NOMO-1 (cell line): ENCODE measurements at regions not wholly inside any gene's neighbourhood (a gene's known extent, or its start where the extent isn't known, plus 50 kb on each side); places are given as distances from the start of the nearest gene placed in this dataset.
"Not testable (repeated sequence)": the region's sequence is repeated elsewhere in the genome, so short reads cannot be mapped to it uniquely, and the experiment has no call there.

Experiments used
- DNase-seq, 2 experiments: peaks; one replicate each; lab custom pipeline; 2025; ENCODE audit not compliant: unreplicated experiment in 2 of 2; lab: John Stamatoyannopoulos, UW

- DNase-seq, result no peak
These were observed 92.2 kb upstream of the H2AZ1 start for GRCh38 chr4:100042235-100042634.

DNA sequence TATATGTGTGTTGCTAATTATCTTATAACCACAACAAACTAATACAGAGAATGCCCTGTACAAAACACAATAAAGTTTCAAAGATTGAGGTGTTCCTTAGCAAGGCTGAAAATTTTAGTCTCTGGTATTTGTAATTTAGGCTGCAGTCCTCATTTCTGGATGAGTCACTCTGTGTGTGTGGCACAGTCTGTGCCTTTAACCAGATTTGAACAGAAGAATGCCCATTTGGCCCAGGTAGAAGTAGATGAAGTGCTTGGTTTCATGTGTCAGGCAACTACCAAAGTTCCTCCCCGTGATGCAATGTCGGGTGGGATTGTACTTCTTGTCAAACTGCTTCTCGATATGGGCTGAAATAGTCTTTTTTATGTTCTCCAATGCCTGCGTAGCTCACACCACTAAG is 91.6 kb upstream of the H2AZ1 start:
- no peak for DNase-seq

GRCh38 chr4:100034023-100034664 is 84.1 kb upstream of the H2AZ1 start:
- no peak for DNase-seq

- no peak for DNase-seq
These were observed 76.0 kb upstream of the H2AZ1 start for GRCh38 chr4:100026066-100026465.

GRCh38 chr4:100023800-100024199 is 73.7 kb upstream of the H2AZ1 start:
- DNase-seq, result no peak

DNA sequence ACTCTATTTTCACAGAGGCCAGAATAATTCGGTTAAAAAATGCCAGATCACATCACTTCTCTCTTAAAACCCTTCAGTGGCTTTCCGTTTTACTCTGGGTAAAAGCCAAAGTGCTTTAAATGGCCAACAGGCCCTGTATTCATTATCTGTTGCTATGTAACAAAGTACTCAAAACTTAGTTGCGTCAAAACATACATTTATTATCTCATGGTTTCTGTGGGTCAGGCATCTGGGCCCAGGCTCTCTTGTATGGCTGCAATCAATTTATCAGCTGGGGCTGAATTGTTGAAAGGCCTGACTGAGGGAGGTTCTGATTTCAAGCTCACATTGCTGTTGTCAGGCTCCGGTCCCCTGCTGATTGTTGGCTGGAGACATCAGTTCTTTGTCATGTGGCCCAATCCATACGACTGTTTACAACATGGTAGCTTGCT is 72.7 kb upstream of the H2AZ1 start:
- no peak for DNase-seq

DNA sequence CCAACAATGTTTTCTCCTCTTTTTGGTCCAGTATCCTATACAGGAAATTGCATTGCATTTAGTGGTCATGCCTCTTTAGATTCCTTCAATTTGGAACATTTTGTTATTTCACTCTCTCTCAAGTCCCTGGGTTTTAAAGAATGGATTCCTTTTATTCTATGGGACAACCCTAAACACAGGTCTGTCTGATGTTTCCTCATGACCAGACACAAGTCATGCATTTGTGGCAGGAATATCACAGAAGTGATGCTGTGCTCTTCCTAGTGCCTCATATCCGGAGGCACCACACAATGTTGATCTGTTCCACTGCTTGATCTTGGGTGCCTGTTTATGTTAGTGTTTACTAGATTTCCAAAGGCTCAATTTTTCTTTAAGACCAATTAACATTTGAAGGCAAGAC is 69.7 kb upstream of the H2AZ1 start:
- DNase-seq, result no peak

DNA sequence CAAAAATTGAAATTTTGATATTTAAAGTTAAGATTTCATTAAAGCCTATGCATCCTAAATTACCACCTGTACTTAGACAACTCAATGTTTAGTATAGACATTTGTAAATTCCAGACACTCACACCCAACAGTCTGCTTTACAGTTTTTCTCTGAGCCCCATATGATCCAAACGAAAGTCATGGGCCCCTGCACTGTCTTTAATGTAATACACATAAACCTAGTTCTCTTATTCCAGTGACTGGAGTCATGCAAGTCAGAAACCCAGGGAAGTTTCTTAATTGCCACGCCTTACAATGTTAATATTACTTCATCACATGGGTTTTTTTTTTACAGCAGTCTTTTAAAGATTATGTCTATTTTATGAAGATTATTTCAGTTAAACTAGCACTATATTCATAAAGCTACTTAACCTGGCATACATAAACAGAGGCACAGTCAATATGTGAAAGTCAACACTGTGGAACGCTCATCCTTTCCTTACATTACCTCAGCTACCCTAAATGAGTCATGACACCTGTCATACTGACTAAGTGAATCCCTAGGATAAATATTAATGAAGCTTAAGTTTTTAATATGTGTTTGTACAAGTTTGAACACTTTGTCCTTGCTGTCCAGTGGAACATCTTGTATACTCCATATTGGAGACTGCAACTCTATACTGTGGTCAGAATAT is 67.7 kb upstream of the H2AZ1 start:
- DNase-seq, result no peak

GRCh38 chr4:100016191-100016590 is 66.1 kb upstream of the H2AZ1 start:
- no peak for DNase-seq

GRCh38 chr4:100014616-100015015 is 64.5 kb upstream of the H2AZ1 start:
- DNase-seq, result no peak

DNA sequence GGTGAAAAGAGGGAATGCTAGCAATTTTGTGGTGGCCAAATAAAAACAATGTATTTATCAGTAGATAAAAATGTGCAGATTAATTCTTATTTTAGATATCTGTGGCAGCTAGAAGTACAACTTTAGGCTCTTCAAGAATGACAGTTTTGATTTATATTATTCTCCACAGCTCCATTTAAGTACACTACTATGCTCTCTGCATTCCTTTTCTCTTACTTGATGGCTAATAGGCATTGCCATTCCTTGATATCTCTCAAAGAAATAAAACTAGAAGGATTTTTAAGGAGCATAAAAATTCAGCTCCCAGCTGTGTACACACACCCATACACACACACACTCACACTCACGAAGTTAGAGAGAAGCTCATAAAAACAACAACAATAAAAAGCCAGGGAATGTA is 59.4 kb upstream of the H2AZ1 start:
- DNase-seq, result no peak

DNA sequence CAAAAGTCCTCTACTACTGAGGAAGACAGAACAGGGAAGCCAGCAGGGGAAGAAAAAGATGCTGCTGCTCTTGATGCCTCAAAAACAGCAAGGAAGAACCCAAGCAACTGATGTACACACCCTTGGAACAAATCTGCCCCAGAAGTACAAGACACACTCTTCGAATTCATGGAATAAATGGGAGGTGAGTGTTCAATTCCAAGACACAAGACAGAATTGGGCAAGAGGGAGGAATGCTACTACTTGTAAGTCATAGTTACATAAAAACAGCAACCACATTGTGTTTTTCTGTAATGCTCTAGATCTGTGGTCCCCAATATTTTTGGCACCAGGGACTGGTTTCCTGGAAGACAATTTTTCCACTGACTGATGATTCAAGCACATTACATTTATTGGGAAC is 58.0 kb upstream of the H2AZ1 start:
- DNase-seq, result no peak

DNA sequence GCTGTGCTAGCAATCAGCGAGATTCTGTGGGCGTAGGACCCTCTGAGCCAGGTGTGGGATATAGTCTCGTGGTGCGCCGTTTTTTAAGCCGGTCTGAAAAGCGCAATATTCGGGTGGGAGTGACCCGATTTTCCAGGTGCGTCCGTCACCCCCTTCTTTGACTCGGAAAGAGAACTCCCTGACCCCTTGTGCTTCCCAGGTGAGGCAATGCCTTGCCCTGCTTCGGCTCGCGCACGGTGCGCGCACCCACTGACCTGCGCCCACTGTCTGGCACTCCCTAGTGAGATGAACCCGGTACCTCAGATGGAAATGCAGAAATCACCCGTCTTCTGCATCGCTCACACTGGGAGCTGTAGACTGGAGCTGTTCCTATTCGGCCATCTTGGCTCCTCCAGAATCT is 56.1 kb upstream of the H2AZ1 start:
- DNase-seq, result not testable (repeated sequence)
